GM23338 (cell line): ENCODE measurements at regions not wholly inside any gene's neighbourhood (a gene's known extent, or its start where the extent isn't known, plus 50 kb on each side); places are given as distances from the start of the nearest gene placed in this dataset.

Experiments used
- CREB1 ChIP-seq: fragments of 250-450 bp; sonication (Bioruptor Pico); IDR thresholded peaks from 2 replicates; pipeline ENCODE4 v1.5.0; 2020; ENCODE audit warnings: low read depth, mild to moderate bottlenecking, moderate library complexity
- EZH2 ChIP-seq: fragments of 200-600 bp; sonication (generic); IDR thresholded peaks from one replicate; pipeline ENCODE4 v1.8.0; 2017; ENCODE audit warnings: antibody characterized with exemption, mild to moderate bottlenecking, low read depth; ENCODE audit not compliant: unreplicated experiment
- EZH2phosphoT487 ChIP-seq: fragments of 200-600 bp; sonication (generic); IDR thresholded peaks from one replicate; pipeline ENCODE4 v1.8.1; 2018; ENCODE audit warnings: antibody characterized with exemption; ENCODE audit not compliant: unreplicated experiment
- JUNB ChIP-seq: IDR thresholded peaks from one replicate; pipeline ENCODE4 v1.6.1; 2016; ENCODE audit warnings: antibody characterized with exemption; ENCODE audit not compliant: unreplicated experiment
- POLR2AphosphoS5 ChIP-seq: IDR thresholded peaks from 2 replicates; pipeline ENCODE4 v1.6.1; 2016; ENCODE audit warnings: antibody characterized with exemption, low read depth
- REST ChIP-seq: IDR thresholded peaks from one replicate; pipeline ENCODE4 v1.6.1; 2018; ENCODE audit warnings: antibody characterized with exemption; ENCODE audit not compliant: unreplicated experiment
- ZNF114 ChIP-seq: fragments of 250-450 bp; sonication (Bioruptor Pico); IDR thresholded peaks from 2 replicates; pipeline ENCODE4 v1.5.0; 2020; ENCODE audit warnings: mild to moderate bottlenecking, moderate library complexity
- ZNF331 ChIP-seq: fragments of 250-450 bp; sonication (Bioruptor Pico); IDR thresholded peaks from 2 replicates; pipeline ENCODE4 v1.5.0; 2020; ENCODE audit warnings: low read depth, mild to moderate bottlenecking, moderate library complexity
- TF ChIP-seq, protein P1 (sequence below), 2 experiments: fragments of 200-600 bp in 1 of 2; sonication (generic) in 1 of 2; conservative IDR thresholded peaks; 2 replicates each; pipeline versions ENCODE4 v1.5.1 to v1.6.1; 2016 to 2017; ENCODE audit warnings: antibody characterized with exemption in 2 of 2, low read depth in 2 of 2, mild to moderate bottlenecking in 2 of 2, moderate library complexity in 1 of 2

DNA sequence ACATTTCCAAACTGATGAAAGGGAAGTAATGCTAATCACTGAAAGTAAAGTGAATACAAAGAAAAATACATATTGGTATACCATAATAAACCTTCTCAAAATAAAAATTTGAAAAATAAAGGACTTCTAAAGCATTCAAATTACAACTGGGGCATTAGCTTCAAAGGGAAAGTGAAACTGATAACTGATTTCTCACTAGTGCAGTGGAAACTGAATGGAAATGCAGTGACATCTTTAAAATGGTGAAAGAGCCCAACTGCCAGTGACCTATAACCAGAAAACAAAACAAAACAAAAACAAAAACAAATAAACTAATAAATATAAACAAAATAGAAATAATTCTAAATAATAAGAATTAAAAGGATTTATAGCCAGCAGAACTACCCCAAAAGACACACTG lies 297.5 kb upstream of the GRIN3A start:
- no peak for TF ChIP-seq EZH2
- no peak for TF ChIP-seq JUNB
- TF ChIP-seq, protein P1, sequence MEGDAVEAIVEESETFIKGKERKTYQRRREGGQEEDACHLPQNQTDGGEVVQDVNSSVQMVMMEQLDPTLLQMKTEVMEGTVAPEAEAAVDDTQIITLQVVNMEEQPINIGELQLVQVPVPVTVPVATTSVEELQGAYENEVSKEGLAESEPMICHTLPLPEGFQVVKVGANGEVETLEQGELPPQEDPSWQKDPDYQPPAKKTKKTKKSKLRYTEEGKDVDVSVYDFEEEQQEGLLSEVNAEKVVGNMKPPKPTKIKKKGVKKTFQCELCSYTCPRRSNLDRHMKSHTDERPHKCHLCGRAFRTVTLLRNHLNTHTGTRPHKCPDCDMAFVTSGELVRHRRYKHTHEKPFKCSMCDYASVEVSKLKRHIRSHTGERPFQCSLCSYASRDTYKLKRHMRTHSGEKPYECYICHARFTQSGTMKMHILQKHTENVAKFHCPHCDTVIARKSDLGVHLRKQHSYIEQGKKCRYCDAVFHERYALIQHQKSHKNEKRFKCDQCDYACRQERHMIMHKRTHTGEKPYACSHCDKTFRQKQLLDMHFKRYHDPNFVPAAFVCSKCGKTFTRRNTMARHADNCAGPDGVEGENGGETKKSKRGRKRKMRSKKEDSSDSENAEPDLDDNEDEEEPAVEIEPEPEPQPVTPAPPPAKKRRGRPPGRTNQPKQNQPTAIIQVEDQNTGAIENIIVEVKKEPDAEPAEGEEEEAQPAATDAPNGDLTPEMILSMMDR (conservative IDR thresholded peaks at IDR 0.05; ENCODE audit: low read depth in 2 of 2): no peak
- TF ChIP-seq ZNF331 (CRISPR knock-in tag): no peak
- TF ChIP-seq POLR2AphosphoS5: no peak
- no peak for TF ChIP-seq CREB1
- no peak for TF ChIP-seq EZH2phosphoT487
- TF ChIP-seq REST: no peak
- no peak for TF ChIP-seq ZNF114
